ENCODE measurements at regions not wholly inside any gene's neighbourhood (a gene's known extent, or its start where the extent isn't known, plus 50 kb on each side); places are given as distances from the start of the nearest gene placed in this dataset.
"Not testable (repeated sequence)": the region's sequence is repeated elsewhere in the genome, so short reads cannot be mapped to it uniquely, and the experiment has no call there.

- H3K4me1 ChIP-seq: no peaks in the 10 kb centered on the region
- H3K27ac ChIP-seq: no peak overlapping the region
- peak; percentile 17 for TF ChIP-seq CTCF (IDR thresholded peaks at IDR 0.05)
- ATAC-seq: no peak
- DNase-seq: no peak
- intact Hi-C loops (cut with DNase I): no loop called here
- no peaks in the 10 kb centered on the region for H3K36me3 ChIP-seq
- peaks cover 12% of the 10 kb centered on the region for H3K9me3 ChIP-seq
- no peaks in the 10 kb centered on the region for H3K27me3 ChIP-seq (ENCODE audit: low read depth)
- H3K4me3 ChIP-seq: no peak overlapping the region
Observed at GRCh38 chr10:81179805-81180452, 642.2 kb downstream of the SH2D4B start.

- Histone ChIP-seq H3K27ac (no peak overlapping the region), H3K27me3 (ENCODE audit: low read depth) (no peaks in the 10 kb centered on the region), H3K36me3 (no peaks in the 10 kb centered on the region), H3K4me1 (no peaks in the 10 kb centered on the region), H3K4me3 (no peak overlapping the region), H3K9me3 (peaks cover 9% of the 10 kb centered on the region)
- DNase-seq (no peak), ATAC-seq (no peak)
- intact Hi-C loops (cut with DNase I): no loop called here
- no peak for TF ChIP-seq CTCF (IDR thresholded peaks at IDR 0.05)
Observed at GRCh38 chr10:81182296-81182695, 644.6 kb downstream of the SH2D4B start.

GRCh38 chr10:81192221-81192788, 654.6 kb downstream of the SH2D4B start:
- H3K9me3 ChIP-seq: no peaks in the 10 kb centered on the region
- H3K27ac ChIP-seq: no peak overlapping the region
- H3K36me3 ChIP-seq: no peaks in the 10 kb centered on the region
- TF ChIP-seq CTCF (IDR thresholded peaks at IDR 0.05): no peak
- H3K27me3 ChIP-seq (ENCODE audit: low read depth): no peaks in the 10 kb centered on the region
- H3K4me1 ChIP-seq: no peaks in the 10 kb centered on the region
- H3K4me3 ChIP-seq: no peak overlapping the region
- no peak for DNase-seq
- intact Hi-C loops (cut with DNase I): no loop called here
- no peak for ATAC-seq

GRCh38 chr10:81200801-81201200, 663.1 kb downstream of the SH2D4B start:
- intact Hi-C loops (cut with DNase I): no loop called here
- H3K36me3 ChIP-seq: no peaks in the 10 kb centered on the region
- no peaks in the 10 kb centered on the region for H3K9me3 ChIP-seq
- H3K27ac ChIP-seq: no peak overlapping the region
- H3K4me1 ChIP-seq: no peaks in the 10 kb centered on the region
- DNase-seq: no peak
- no peaks in the 10 kb centered on the region for H3K27me3 ChIP-seq (ENCODE audit: low read depth)
- H3K4me3 ChIP-seq: no peak overlapping the region
- TF ChIP-seq CTCF (IDR thresholded peaks at IDR 0.05): no peak
- ATAC-seq: no peak

GRCh38 chr10:81207359-81207758, 667.6 kb upstream of the NRG3 start:
- intact Hi-C loops (cut with DNase I); H3K27ac ChIP-seq; H3K4me1 ChIP-seq: not testable (repeated sequence)

GRCh38 chr10:81213370-81213769, 661.6 kb upstream of the NRG3 start:
- intact Hi-C loops (cut with DNase I): no loop called here
- H3K9me3 ChIP-seq: no peaks in the 10 kb centered on the region
- no peak overlapping the region for H3K27ac ChIP-seq
- no peak for TF ChIP-seq CTCF (IDR thresholded peaks at IDR 0.05)
- no peaks in the 10 kb centered on the region for H3K4me1 ChIP-seq
- no peaks in the 10 kb centered on the region for H3K27me3 ChIP-seq (ENCODE audit: low read depth)
- H3K36me3 ChIP-seq: no peaks in the 10 kb centered on the region
- DNase-seq: no peak
- no peak overlapping the region for H3K4me3 ChIP-seq
- ATAC-seq: no peak

More at GRCh38 chr10:81207359-81207758, 667.6 kb upstream of the NRG3 start:
- ATAC-seq; H3K27me3 ChIP-seq (ENCODE audit: low read depth); H3K9me3 ChIP-seq; H3K4me3 ChIP-seq; H3K36me3 ChIP-seq; DNase-seq: not testable (repeated sequence)

Data from lower lobe of right lung (tissue), 2 donors.